Nephron progenitor cell (in vitro differentiated cells): ENCODE measurements at regions not wholly inside any gene's neighbourhood (a gene's known extent, or its start where the extent isn't known, plus 50 kb on each side); places are given as distances from the start of the nearest gene placed in this dataset.

Experiments
- DNase-seq: peaks from one replicate; pipeline ENCODE4 v3.0.0; 2021
- H3K27ac Mint-ChIP-seq: 2 replicates; pipeline ENCODE4 v1.8.0; 2021; ENCODE audit warnings: mild to moderate bottlenecking, moderate library complexity, mixed read lengths
- H3K27me3 Mint-ChIP-seq: 2 replicates; pipeline ENCODE4 v1.8.0; 2021; ENCODE audit warnings: mild to moderate bottlenecking, low read depth, mixed read lengths; ENCODE audit not compliant: poor library complexity
- H3K36me3 Mint-ChIP-seq: 2 replicates; pipeline ENCODE4 v1.8.0; 2021; ENCODE audit warnings: low read depth, mixed read lengths
- H3K4me1 Mint-ChIP-seq: 2 replicates; pipeline ENCODE4 v1.8.0; 2021; ENCODE audit warnings: mixed read lengths
- H3K4me3 Mint-ChIP-seq: 2 replicates; pipeline ENCODE4 v1.8.0; 2021; ENCODE audit warnings: mild to moderate bottlenecking, moderate library complexity, mixed read lengths
- H3K9me3 Mint-ChIP-seq: 2 replicates; pipeline ENCODE4 v1.8.0; 2021; ENCODE audit warnings: mild to moderate bottlenecking, moderate library complexity, mixed read lengths
- CTCF ChIP-seq: fragments of 200-600 bp; sonication (generic); IDR thresholded peaks from 2 replicates; pipeline ENCODE4 v1.5.0; 2021; ENCODE audit warnings: antibody characterized with exemption

GRCh38 chr4:144799486-144799885 lies 153.5 kb downstream of the HHIP start:
- H3K27me3 Mint-ChIP-seq, result peaks cover 2% of the 10 kb centered on the region
- no peak overlapping the region for H3K4me3 Mint-ChIP-seq
- no peak for TF ChIP-seq CTCF
- H3K27ac Mint-ChIP-seq, result no peak overlapping the region
- H3K4me1 Mint-ChIP-seq, result no peaks in the 10 kb centered on the region
- peaks cover 53% of the 10 kb centered on the region for H3K9me3 Mint-ChIP-seq
- no peak for DNase-seq
- H3K36me3 Mint-ChIP-seq, result peaks cover 39% of the 10 kb centered on the region

DNA sequence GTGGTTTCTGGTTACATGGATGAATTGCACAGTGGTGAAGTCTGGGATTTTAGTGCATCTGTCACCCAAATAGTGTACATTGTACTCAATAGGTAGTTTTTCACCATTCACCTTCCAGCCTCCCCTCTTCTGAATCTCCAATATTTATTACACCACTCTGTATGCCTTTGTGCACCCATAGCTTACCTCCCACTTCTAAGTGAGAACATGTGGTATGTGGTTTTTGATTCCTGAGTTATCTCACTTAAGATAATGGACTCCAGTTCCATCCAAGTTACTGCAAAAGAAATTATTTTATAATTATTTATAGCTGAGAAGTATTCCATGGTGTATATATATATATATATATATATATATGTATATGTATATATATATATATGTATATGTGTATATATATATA lies 155.8 kb downstream of the HHIP start:
- H3K36me3 Mint-ChIP-seq, result peaks cover 34% of the 10 kb centered on the region
- peaks cover 50% of the 10 kb centered on the region for H3K9me3 Mint-ChIP-seq
- H3K4me3 Mint-ChIP-seq, result no peak overlapping the region
- H3K27me3 Mint-ChIP-seq, result peaks cover 2% of the 10 kb centered on the region
- no peaks in the 10 kb centered on the region for H3K4me1 Mint-ChIP-seq
- H3K27ac Mint-ChIP-seq, result no peak overlapping the region
- DNase-seq, result no peak
- no peak for TF ChIP-seq CTCF

- peak overlapping the region; percentile 39 for H3K4me3 Mint-ChIP-seq
- H3K27me3 Mint-ChIP-seq, result peaks cover 6% of the 10 kb centered on the region
- peaks cover 37% of the 10 kb centered on the region for H3K36me3 Mint-ChIP-seq
- DNase-seq, result no peak
- H3K9me3 Mint-ChIP-seq, result peaks cover 69% of the 10 kb centered on the region
- H3K4me1 Mint-ChIP-seq, result peaks cover 4% of the 10 kb centered on the region
- H3K27ac Mint-ChIP-seq, result no peak overlapping the region
- TF ChIP-seq CTCF, result no peak
Measured at GRCh38 chr4:144808034-144808433, 162.1 kb downstream of the HHIP start.

GRCh38 chr4:144809056-144809640 lies 163.2 kb downstream of the HHIP start:
- peaks cover 4% of the 10 kb centered on the region for H3K4me1 Mint-ChIP-seq
- H3K36me3 Mint-ChIP-seq, result peaks cover 29% of the 10 kb centered on the region
- no peak for DNase-seq
- peaks cover 69% of the 10 kb centered on the region for H3K9me3 Mint-ChIP-seq
- H3K27me3 Mint-ChIP-seq, result peaks cover 6% of the 10 kb centered on the region
- H3K4me3 Mint-ChIP-seq, result peak overlapping the region; percentile 84
- no peak for TF ChIP-seq CTCF
- H3K27ac Mint-ChIP-seq, result peak overlapping the region; percentile 79

DNA sequence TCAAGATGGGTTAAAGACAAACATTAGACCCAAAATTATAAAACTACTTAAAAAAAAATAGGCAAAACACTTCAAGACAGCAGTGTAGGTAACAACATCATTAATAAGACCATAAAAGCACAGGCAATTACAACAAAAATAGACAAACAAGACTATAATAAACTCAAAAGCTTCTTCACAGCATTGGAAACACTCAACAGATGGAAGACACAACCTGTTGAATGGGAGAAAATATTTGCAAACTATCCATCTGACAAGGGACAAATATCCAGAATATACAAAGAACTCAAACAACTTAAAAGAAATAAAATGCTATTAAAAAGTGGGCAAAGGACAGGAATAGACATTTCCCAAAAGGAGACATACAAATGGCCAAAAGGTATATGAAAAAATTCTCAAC lies 170.7 kb downstream of the HHIP start:
- DNase-seq, result no peak
- H3K4me3 Mint-ChIP-seq, result no peak overlapping the region
- no peaks in the 10 kb centered on the region for H3K4me1 Mint-ChIP-seq
- no peaks in the 10 kb centered on the region for H3K27me3 Mint-ChIP-seq
- no peak overlapping the region for H3K27ac Mint-ChIP-seq
- H3K36me3 Mint-ChIP-seq, result peaks cover 7% of the 10 kb centered on the region
- peaks cover 30% of the 10 kb centered on the region for H3K9me3 Mint-ChIP-seq
- TF ChIP-seq CTCF, result no peak

- Mint-ChIP-seq H3K36me3 (peaks cover 4% of the 10 kb centered on the region), H3K27me3 (no peaks in the 10 kb centered on the region), H3K9me3 (peaks cover 25% of the 10 kb centered on the region), H3K27ac (no peak overlapping the region), H3K4me3 (no peak overlapping the region), H3K4me1 (no peaks in the 10 kb centered on the region)
- no peak for DNase-seq
- no peak for TF ChIP-seq CTCF
Measured at GRCh38 chr4:144817081-144817480, 171.1 kb downstream of the HHIP start.
